ENCODE measurements at regions not wholly inside any gene's neighbourhood (a gene's known extent, or its start where the extent isn't known, plus 50 kb on each side); places are given as distances from the start of the nearest gene placed in this dataset.
"Not testable (repeated sequence)": the region's sequence is repeated elsewhere in the genome, so short reads cannot be mapped to it uniquely, and the experiment has no call there.

DNA sequence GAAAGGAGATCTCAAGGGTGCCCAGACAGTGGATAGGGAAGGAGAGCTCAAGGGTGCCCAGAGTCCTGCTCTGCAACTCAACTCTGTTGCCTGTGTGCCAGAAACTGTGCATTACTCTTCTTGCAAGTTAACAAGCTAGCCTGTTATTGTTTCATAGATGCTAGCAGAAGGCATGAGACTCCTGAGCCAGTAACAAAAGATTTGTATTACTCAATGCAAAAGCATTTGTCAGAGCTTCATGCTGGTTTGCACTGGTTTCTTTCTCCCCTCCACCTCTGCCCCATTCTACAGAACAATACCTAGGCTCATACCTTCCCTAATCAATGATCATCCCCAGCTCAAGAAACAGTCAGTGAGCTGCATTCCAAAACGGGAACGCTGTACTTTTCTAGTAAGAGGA lies 124.5 kb upstream of the NEIL3 start:
- DNase-seq (ENCODE audit: low read depth), result no peak

DNA sequence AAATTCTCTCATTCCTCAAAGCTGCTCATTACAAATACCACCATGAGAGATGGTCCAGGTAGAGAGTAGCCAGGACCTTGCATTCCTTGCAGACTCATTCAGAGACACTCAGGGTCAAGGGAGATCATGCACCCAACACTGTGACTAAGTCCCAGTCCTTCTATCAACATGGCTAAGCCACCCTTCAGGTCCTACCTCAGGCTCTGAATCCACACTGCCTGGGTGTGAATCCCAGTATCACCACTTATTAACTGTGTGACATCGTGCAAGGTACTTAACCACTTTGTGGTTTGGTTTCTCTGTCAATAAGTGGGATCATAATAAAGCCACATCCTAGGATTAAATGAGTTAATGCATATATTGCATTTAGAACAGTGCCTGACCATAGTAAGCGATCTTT lies 124.1 kb upstream of the NEIL3 start:
- DNase-seq (ENCODE audit: low read depth), result no peak

DNA sequence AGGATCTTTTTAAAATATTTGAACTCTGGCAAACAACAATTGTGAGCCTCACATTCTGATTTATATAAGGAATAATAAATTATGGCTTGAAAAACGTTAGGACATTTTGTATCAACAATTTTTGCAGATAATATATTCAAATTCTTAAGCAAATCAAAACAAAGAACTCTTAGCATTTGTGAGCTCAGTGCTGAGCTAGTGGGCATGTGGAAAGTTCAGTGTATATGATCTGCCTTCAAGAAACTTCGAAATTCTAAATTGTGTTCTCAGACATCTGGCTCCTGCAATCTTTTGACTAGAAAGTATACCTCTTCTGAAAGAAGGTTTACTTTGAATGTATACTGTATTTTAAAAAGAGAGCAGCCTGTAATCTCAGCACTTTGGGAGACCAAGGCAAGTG lies 122.3 kb upstream of the NEIL3 start:
- DNase-seq (ENCODE audit: low read depth), result no peak

DNA sequence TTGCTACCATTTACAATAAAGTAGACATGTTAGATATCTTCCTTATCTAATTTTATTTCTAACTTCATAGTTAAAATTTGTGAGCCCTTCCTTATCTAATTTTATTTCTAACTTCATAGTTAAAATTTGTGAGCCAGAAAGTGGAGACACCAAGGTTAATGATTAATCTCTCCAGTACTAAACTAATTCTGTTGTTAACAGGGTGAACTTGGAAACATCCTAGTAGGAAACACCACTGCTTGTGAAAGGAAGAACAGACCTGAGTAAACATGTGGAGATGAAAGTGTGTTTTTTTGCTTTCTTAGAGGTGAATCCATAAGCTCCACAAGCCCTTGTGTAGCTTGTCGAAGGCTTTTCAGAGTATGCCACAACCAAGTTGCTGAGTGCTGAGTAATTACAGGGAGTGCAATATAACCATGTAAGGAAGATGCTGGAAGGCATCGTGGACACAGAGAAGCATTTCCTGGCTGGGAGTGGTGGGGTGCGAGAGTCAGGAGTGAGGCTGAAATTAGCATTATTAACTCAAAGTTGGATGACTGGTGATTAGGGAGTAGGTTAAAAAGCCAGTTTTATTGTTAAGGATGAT lies 118.6 kb upstream of the NEIL3 start:
- no peak for DNase-seq (ENCODE audit: low read depth)

DNA sequence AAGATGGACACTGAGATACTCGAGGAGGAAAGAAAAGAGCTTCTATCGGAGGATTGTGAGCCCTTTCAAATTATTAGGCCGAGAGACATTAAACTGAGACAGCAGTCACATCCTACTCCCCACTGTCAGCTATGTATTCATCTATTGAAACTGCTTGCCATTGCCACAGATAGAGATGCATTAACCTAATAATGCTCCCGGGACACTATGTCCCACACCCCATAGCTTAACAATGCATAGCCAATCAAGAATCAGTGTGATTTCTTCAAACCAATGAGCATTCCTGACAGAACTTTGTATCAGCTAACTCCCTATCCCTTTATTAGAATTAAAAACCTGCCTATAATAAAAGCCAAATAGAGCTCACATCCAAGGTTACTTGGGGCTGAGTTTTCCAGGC lies 118.1 kb upstream of the NEIL3 start:
- no peak for DNase-seq (ENCODE audit: low read depth)

DNA sequence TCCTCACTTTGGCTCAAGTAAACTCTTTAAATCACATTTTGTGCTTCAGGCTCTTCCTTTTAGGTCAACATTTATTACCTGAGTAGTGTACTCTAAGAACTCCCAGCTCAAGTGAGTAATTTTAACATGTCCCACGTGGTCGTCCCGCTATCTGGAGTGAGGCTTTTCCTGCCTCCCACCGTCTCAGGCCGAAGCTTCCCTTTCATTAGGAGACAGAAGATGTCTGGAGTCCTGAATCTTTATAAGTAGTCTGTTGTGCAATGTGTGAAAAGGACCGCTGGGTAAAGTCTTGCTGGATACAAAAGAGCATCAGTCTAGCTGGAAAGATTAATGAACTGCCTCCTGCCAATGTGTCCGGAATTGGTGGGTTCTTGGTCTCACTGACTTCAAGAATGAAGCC lies 117.7 kb upstream of the NEIL3 start:
- no peak for DNase-seq (ENCODE audit: low read depth)

DNA sequence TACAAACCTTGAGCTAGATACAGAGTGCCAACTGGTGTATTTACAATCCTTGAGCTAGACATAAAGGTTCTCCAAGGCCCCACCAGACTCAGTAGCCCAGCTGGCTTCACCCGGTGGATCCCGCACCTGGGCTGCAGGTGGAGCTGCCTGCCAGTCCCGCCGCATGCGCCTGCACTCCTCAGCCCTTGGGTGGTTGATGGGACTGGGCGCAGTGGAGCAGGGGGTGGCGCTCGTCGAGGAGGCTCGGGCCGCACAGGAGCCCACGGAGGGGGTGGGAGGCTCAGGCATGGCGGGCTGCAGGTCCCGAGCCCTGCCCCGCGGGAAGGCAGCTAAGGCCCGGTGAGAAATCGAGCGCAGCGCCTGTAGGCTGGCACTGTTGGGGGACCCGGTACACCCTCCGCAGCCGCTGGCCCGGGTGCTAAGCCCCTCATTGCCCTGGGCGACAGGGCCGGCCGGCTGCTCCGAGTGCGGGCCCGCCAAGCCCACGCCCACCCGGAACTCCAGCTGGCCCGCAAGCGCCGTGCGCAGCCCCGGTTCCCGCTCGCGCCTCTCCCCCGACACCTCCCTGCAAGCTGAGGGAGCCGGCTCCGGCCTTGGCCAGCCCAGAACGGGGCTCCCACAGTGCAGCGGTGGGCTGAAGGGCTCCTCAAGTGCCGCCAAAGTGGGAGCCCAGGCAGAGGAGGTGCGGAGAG lies 116.5 kb upstream of the NEIL3 start:
- DNase-seq (ENCODE audit: low read depth), result not testable (repeated sequence)

DNA sequence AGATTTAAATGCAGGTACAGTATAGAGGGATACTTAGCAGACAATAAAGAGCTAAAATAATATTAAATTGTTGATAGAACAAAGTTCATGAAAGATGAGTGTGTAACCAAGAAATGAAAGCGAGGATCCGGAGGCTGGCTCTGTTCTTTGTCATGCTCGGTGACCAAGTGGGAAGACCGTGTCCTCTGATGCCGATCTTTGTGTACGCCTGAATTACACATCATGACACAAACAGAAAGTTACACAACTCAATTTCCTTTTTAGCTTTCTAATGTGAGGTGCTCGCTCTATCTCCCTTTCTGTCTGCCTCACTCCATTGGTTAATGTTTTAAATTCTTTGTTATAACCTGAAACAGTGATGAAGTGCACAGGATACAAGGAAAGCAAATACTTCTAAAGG lies 114.8 kb upstream of the NEIL3 start:
- no peak for DNase-seq (ENCODE audit: low read depth)

DNA sequence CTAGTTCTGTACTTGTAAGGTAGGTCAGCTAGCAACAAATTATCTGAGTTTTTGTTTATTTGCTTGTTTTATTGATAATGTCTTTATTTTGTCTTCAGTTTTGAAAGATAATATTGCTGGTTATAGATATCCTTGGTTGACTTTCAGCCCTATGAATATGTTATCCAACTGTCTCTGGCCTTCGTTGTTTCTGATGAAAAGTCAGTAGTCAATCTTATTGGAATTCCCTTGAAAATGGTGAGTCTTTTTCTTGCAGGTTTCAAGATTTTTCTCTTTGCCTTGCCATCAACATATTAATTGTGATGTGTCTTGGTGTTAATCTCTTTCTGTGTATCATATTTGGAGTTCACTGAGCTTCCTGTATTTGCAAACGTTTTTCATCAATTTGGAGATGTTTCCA lies 113.1 kb upstream of the NEIL3 start:
- no peak for DNase-seq (ENCODE audit: low read depth)

DNA sequence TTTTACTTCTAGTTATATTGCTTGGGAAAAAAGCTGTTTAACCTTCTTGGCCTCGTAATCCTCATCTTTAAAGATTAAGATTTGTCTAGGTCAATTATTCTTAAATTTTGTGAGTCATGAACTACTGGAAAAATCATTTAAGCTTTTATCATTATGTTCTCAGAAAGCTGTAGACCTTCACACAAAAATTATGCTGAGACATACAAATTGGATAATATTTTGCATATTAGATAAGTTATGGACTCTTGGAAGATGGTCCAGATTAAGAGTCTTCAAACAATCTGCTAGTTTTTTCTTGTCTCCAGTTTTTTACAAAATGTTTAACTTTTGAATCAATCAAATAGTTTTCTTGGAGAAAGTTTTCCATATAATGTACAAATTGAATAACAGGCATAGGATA lies 108.1 kb upstream of the NEIL3 start:
- DNase-seq (ENCODE audit: low read depth), result no peak

DNA sequence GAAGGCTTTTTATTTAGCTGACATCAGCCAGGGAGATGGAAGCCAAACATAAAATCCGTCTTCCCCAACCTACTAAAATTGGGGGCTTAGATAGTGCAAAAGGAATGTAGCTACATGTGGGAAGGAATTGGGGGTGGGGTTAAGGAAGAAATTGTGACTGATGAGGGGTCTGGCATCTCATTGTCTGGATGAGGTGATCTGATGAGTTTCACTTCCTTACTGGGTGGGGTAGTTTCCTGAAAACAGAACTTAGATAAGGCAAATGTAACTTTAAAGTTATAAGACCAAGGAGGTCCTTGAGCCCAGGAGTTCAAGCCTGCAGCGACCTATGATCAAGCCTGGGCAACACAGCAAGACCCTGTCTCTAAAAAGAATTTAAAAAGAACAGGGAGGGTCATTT lies 105.5 kb upstream of the NEIL3 start:
- DNase-seq (ENCODE audit: low read depth), result no peak

DNA sequence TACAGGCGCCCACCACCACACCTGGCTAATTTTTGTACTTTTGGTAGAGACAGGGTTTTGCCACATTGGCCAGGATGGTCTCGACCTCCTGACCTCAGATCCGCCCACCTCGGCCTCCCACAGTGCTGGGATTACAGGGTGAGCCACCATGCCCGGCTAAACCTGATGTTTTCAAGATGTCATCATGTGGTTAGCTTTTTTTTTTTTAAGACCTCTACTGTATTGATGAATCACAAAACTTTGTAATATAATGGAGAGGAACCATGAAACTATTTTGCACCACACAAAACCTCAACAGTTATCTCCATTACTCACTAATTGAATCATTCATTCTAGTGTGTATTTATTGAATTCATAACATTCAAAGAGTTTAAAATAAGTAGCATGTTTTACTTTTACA lies 94.7 kb upstream of the NEIL3 start:
- DNase-seq (ENCODE audit: low read depth), result no peak

DNA sequence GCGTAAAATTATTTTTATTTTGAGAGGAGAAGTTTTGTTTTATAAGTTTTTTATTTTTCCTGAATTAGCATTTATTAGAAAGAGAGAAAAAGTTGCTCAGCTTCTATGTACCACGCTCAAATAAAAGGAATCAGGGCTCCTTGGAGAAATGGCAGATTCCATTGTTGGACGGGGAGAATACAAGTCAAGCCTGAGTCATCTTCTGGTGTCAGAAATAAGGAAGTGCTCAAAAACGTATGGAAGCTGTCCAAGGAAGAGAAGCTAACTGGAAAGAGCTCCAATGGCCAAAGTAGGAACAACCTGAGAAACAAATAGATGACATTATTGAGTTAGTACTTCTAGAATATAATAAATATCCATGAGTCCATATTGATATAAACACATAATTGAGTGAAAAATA lies 89.3 kb upstream of the NEIL3 start:
- no peak for DNase-seq (ENCODE audit: low read depth)

DNA sequence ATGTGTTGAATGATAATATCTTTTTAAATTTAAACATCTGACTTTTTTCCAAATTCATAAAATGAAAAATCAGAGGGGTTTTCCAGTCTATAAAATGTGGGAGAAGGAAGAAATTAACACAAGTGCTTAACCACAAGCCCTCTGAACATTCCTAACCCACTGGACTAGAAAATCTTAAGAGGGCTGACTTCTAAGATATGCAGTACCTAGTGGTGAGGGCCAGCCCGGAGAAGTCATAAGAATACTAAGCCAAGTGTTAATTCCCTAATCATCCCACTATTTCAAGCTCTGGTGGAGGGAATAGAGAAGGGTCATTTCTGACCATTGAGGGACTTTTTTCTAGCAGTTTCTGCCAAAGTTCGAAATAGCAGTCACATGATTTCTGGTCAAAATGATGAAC lies 86.9 kb upstream of the NEIL3 start:
- DNase-seq (ENCODE audit: low read depth), result no peak

DNA sequence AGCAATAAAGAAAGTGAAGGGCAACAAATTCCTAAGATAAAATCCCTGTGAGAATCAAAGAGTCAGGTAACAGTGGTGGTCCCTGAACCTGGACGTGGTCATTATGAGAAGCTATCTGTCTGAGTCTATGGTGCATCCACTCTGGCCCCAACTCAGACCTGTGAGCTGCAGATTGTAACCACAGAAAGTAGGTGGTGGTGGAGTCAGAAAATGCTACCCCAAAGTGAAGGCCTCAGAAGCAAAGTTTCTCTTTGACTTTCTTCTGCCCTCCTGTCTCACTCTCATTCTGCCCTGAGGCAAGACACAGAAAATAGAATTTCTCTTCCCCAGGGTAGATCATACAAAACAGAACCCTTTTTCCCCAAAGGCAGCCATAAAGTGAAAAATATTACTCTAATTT lies 84.1 kb upstream of the NEIL3 start:
- no peak for DNase-seq (ENCODE audit: low read depth)

DNA sequence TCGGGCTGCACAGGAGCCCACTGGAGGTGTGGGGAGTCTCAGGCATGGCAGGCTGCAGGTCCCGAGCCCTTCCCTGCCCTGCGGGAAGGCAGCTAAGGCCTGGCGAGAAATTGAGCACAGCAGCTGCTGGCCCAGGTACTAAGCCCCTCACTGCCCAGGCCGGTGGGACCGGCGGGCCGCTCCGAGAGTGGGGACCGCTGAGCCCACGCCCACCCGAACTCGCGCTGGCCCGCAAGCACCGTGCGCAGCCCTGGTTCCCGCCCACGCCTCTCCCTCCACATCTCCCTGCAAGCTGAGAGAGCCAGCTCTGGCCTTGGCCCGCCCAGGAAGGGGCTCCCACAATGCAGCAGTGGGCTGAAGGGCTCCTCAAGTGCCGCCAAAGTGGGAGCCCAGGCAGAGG lies 82.0 kb upstream of the NEIL3 start:
- no peak for DNase-seq (ENCODE audit: low read depth)

DNA sequence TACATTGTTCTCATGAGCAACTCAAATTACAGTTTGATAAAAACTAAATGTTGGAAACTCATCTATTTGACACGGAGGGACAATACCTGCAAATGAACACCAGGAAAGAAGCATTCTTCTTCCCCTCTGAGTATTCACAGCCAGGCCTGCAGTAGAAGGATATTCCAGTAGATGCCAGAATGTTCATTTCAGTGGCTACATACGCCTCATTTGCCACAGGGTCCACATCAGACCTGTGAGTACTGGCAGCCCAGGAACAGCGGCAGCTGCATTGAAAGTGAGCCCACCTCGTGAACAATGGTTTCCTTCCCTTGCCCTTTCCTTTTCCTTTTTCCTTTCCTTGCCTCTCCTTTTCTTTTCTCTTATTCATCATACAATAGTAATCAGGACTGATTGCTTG lies 81.1 kb upstream of the NEIL3 start:
- no peak for DNase-seq (ENCODE audit: low read depth)

DNA sequence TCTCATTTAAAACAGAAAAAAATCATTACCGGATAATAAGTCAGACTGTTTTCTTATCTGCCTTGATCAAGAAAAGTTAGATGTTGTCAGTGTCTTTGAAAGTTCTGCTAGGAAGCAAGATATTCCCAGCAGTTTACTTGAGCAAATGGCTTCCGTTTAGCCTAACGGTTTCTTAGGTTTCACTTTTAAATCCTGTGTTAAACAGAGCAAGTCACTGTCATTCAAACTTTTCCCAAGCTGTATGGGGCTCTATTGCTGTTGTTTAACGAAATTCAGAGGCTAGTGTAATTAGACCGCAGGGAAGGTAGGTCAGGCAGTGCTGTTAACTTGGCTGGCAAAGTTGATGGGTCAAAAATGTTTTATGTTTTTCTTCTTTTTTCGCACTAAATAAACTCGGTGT lies 80.3 kb upstream of the NEIL3 start:
- no peak for DNase-seq (ENCODE audit: low read depth)

DNA sequence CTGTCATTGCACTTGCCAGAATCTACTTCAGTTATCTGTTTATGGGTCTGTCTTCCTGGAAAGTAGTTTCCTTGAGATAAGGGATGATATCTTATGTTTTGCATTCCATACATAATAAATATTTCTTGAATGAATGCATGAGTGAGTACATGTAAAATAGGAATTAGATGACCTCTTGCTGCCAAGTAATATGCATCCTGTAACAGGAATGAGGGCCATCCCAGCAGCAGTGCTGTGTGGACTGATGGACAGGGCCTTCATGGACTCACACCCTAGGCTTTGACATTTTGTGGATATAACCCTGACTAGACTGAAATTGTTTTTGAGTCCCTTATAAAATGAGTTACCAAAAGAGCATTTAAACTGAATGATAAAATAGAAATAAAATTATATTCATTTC lies 77.2 kb upstream of the NEIL3 start:
- no peak for DNase-seq (ENCODE audit: low read depth)

DNA sequence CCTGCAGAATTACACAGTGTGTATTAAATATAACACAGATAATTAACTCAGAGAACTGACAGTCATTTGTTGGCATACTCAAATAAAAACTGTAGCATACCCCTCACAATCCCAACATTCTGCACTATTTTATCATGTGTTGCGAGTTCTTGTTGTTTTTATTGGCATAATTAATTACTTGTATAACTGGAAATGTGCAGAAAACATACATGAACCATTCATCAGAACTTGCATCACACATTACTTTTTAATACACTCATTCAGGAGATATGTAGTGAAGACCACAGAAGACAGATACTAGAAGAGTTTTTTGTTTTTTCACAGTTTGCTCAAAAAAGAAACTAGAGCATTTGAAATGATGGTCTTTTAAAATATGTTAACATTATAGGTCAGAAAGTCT lies 74.6 kb upstream of the NEIL3 start:
- DNase-seq (ENCODE audit: low read depth), result no peak

DNA sequence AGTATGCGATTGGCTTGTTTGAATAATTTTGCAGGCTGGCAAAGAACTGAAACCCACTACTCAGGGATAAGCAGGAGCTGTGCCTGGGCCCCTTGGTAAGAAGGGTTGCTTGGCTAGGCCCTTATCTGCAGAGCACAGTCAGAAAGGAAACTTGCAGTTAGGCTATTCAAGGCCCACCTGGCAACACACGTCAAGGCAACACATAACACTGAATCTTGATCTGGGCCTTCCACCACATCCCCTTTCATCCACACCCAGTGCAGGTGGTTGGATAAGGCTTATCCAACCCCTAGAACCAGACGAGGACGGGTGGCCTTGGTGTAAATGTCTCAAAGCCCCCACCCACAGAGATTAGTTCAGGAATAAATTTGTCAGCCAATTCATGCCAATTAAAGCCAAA lies 72.8 kb upstream of the NEIL3 start:
- DNase-seq (ENCODE audit: low read depth), result no peak

DNA sequence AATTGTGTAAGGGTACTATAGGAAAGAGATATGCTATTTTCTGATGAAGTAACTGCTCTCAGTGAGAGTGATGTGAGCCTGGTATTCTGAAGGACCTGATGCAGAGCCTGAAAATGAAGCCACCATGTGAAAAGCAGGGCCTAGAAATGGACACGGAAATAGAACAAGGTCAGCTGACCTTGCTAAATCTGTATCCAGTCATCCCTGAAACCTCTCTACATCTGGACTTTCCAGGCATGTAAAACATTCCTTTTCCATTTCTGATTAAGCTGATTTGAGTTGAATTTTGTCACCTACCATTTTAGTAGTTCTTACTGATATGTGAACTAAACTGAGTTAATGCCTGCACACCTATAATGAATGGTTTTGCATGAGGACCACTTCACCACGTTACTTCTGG lies 72.4 kb upstream of the NEIL3 start:
- DNase-seq (ENCODE audit: low read depth), result no peak

DNA sequence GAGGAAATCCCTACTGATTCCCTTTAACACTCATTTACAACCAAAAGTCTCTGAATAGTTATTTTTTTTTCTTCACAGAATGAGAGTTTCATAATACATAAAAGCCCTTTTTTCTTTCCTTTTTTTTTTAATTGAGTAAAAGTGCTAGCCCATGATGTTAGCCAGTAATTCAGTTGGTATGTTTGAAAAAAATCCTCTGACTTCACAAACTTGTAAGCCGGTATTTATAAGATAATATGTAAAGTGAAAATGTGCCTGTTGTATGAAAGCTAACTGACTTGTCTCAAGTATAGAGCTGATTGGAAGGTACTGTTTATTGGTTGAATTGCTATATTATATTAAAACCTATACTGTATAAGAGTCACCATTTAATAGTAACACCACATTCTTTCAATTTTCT lies 70.2 kb upstream of the NEIL3 start:
- DNase-seq (ENCODE audit: low read depth), result no peak

DNA sequence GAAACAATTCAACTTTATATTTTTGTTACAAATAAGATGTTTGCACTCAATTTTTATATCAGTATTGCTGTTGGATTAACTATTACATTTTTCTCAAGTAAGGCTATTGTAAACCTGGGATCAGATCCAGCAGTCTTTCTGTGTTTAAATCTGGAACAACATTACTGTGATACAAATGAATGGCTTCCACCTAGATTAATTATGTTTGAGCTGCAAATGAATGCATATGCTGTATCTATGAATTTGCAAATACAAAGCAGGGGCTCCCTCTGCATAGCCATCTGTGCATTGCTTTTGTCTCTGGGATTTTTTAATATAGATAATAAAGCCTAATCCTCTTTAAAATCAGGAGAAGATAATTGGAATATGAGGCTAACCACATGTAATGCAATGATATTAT lies 69.8 kb upstream of the NEIL3 start:
- DNase-seq (ENCODE audit: low read depth), result no peak
